ENCODE measurements at regions not wholly inside any gene's neighbourhood (a gene's known extent, or its start where the extent isn't known, plus 50 kb on each side); places are given as distances from the start of the nearest gene placed in this dataset.

DNA sequence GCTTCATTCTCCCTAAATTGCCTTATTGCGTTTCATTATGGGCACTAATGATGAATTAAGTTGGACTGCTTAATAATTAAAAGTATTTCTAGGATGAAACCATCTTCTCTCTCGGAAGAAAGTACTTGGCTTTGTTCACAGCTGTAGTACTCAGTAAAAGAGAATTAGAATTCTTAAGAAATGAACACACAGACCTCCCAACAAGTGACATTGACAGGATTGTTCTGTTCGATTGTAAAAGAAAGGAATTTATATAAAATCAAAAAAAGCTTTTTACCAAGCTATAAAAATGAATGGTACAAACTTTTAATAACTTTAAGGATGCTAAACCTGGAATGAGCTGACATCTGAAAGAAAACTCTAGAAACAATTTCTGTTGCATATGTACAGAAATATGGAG, 416.4 kb upstream of the THRB start:
- TF ChIP-seq POLR2A (IDR thresholded peaks at IDR 0.05; ENCODE audit: low read depth) (no peak), POLR2AphosphoS5 (IDR thresholded peaks at IDR 0.05) (no peak)

Data from esophagus muscularis mucosa (tissue), 2 donors.